Trophoblast cell (in vitro differentiated cells and primary cell): ENCODE measurements at regions not wholly inside any gene's neighbourhood (a gene's known extent, or its start where the extent isn't known, plus 50 kb on each side); places are given as distances from the start of the nearest gene placed in this dataset.

ENCODE experiments used
- DNase-seq, 2 donors: peaks; one replicate each; pipeline ENCODE4 v3.0.0-alpha.2; 2016
- H2AFZ ChIP-seq: 2 replicates; pipeline ENCODE4 v1.6.1; 2013; ENCODE audit warnings: low read length, moderate library complexity, mild to moderate bottlenecking; ENCODE audit not compliant: insufficient read depth, poor library complexity
- H2AK5ac ChIP-seq: 2 replicates; pipeline ENCODE4 v1.6.1; 2013; ENCODE audit warnings: mild to moderate bottlenecking, low read length
- H2BK120ac ChIP-seq: 2 replicates; pipeline ENCODE4 v1.6.1; 2013; ENCODE audit warnings: low read length, mild to moderate bottlenecking, moderate library complexity; ENCODE audit not compliant: insufficient read depth, poor library complexity
- H2BK12ac ChIP-seq: 2 replicates; pipeline ENCODE4 v1.6.1; 2013; ENCODE audit warnings: mild to moderate bottlenecking, low read length, moderate library complexity
- H2BK5ac ChIP-seq: 2 replicates; pipeline ENCODE4 v1.6.1; 2013; ENCODE audit warnings: low read length, low read depth, moderate library complexity, mild to moderate bottlenecking; ENCODE audit not compliant: poor library complexity
- H3K14ac ChIP-seq: 2 replicates; pipeline ENCODE4 v1.6.1; 2013; ENCODE audit warnings: mild to moderate bottlenecking, low read length
- H3K18ac ChIP-seq: 2 replicates; pipeline ENCODE4 v1.6.1; 2013; ENCODE audit warnings: mild to moderate bottlenecking, low read length
- H3K23ac ChIP-seq: 2 replicates; pipeline ENCODE4 v1.6.1; 2013; ENCODE audit warnings: low read length
- H3K27ac ChIP-seq: 2 replicates; pipeline ENCODE4 v1.5.1; 2013; ENCODE audit warnings: low read depth, mild to moderate bottlenecking, inconsistent platforms, low read length, moderate library complexity
- H3K27me3 ChIP-seq: 2 replicates; pipeline ENCODE4 v1.6.1; 2013; ENCODE audit warnings: inconsistent platforms, mild to moderate bottlenecking, low read length, moderate library complexity; ENCODE audit not compliant: insufficient read depth
- H3K36me3 ChIP-seq, 2 experiments: 1 replicate in 1 of 2; 2 replicates in 1 of 2; pipeline ENCODE4 v1.6.1; 2013; ENCODE audit warnings: low read length in 2 of 2, mild to moderate bottlenecking in 2 of 2, moderate library complexity in 1 of 2; ENCODE audit not compliant: insufficient read depth in 2 of 2, control insufficient read depth in 1 of 2
- H3K4ac ChIP-seq: 2 replicates; pipeline ENCODE4 v1.6.1; 2013; ENCODE audit warnings: low read depth, mild to moderate bottlenecking, low read length, moderate library complexity
- H3K4me1 ChIP-seq, 2 experiments: 1 replicate in 1 of 2; 2 replicates in 1 of 2; pipeline ENCODE4 v1.6.1; 2013; ENCODE audit warnings: low read length in 2 of 2, mild to moderate bottlenecking in 2 of 2, moderate library complexity in 1 of 2; ENCODE audit not compliant: insufficient read depth in 2 of 2, control insufficient read depth in 1 of 2
- H3K4me2 ChIP-seq: 2 replicates; pipeline ENCODE4 v1.6.1; 2013; ENCODE audit warnings: inconsistent platforms, mild to moderate bottlenecking, low read length, moderate library complexity
- H3K4me3 ChIP-seq: 2 replicates; pipeline ENCODE4 v1.5.1; 2013; ENCODE audit warnings: mild to moderate bottlenecking, low read depth, low read length, inconsistent platforms
- H3K79me1 ChIP-seq: one replicate; pipeline ENCODE4 v1.6.1; 2013; ENCODE audit warnings: low read length
- H3K79me2 ChIP-seq: 2 replicates; pipeline ENCODE4 v1.6.1; 2013; ENCODE audit warnings: low read length, mild to moderate bottlenecking; ENCODE audit not compliant: control insufficient read depth, insufficient read depth, poor library complexity
- H3K9ac ChIP-seq: 2 replicates; pipeline ENCODE4 v1.6.1; 2013; ENCODE audit warnings: mild to moderate bottlenecking, low read length
- H3K9me3 ChIP-seq: 2 replicates; pipeline ENCODE4 v1.6.1; 2013; ENCODE audit warnings: low read depth, mild to moderate bottlenecking, control low read depth, inconsistent platforms, low read length; ENCODE audit not compliant: insufficient read depth
- H4K12ac ChIP-seq: 2 replicates; pipeline ENCODE4 v1.6.1; 2013; ENCODE audit warnings: low read depth, mild to moderate bottlenecking, low read length, moderate library complexity
- H4K8ac ChIP-seq: 2 replicates; pipeline ENCODE4 v1.6.1; 2013; ENCODE audit warnings: low read depth, mild to moderate bottlenecking, low read length, moderate library complexity
- H4K91ac ChIP-seq: one replicate; pipeline ENCODE4 v1.6.1; 2013; ENCODE audit warnings: low read depth, mild to moderate bottlenecking, low read length, moderate library complexity
- WGBS: extraction: QIAGEN DNeasy Blood & Tissue Kit; methylation state at CpG from one replicate; pipeline ENCODE4 v1.1.7; 2013; ENCODE audit warnings: missing lambda C conversion rate; ENCODE audit not compliant: insufficient read length, insufficient coverage; ENCODE audit errors: extremely low coverage; 5-methylcytosine and 5-hydroxymethylcytosine counted together

GRCh38 chr1:57659804-57660203, 235.9 kb upstream of the DAB1 start:
- Histone ChIP-seq H4K8ac (no peak overlapping the region), H3K4ac (no peak overlapping the region), H4K12ac (no peak overlapping the region), H3K4me3 (no peak overlapping the region), H3K27ac (no peak overlapping the region), H3K79me1 (no peaks in the 10 kb centered on the region), H3K27me3 (no peaks in the 10 kb centered on the region), H2AK5ac (no peak overlapping the region), H3K9ac (no peak overlapping the region), H3K4me1 (no peaks in the 10 kb centered on the region), H3K9me3 (no peaks in the 10 kb centered on the region), H2BK5ac (no peak overlapping the region), H2AFZ (no peak overlapping the region), H2BK120ac (no peak overlapping the region), H3K23ac (no peak overlapping the region), H3K36me3 (no peaks in the 10 kb centered on the region), H2BK12ac (no peak overlapping the region), H3K14ac (no peak overlapping the region), H3K18ac (no peak overlapping the region), H3K4me2 (no peak overlapping the region), H4K91ac (no peak overlapping the region), H3K79me2 (no peaks in the 10 kb centered on the region)
- no peak for DNase-seq
- no CpG with 5 or more reads among the region's 1 CpG for WGBS

DNA sequence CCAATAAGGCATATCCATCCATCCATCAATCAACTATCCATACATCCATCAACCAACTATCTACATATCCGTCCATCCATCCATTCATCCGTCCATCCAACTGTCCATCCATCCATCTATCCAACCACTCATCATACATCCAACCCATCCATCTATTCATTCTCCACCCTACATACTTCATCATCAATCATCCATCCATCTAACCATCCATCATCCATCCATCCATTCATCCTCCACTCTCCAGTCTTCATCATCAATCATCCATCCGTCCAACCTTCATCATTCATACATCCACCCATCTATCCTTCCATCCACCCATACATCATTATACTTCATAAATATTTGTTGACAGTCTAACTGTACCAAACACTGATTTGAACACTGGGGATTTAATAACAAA, 231.3 kb upstream of the DAB1 start:
- no peaks in the 10 kb centered on the region for H3K4me1 ChIP-seq
- no peak overlapping the region for H3K9ac ChIP-seq
- no peak overlapping the region for H3K14ac ChIP-seq
- H3K36me3 ChIP-seq: no peaks in the 10 kb centered on the region
- H2BK12ac ChIP-seq: no peak overlapping the region
- no peak overlapping the region for H3K23ac ChIP-seq
- no peak overlapping the region for H4K8ac ChIP-seq
- no peak for DNase-seq
- H3K27ac ChIP-seq: no peak overlapping the region
- WGBS: 100% methylated on average over 3 of the region's 3 CpGs
- no peaks in the 10 kb centered on the region for H3K79me2 ChIP-seq
- no peak overlapping the region for H2BK120ac ChIP-seq
- H3K4me3 ChIP-seq: no peak overlapping the region
- H3K4me2 ChIP-seq: no peak overlapping the region
- no peak overlapping the region for H4K91ac ChIP-seq
- H4K12ac ChIP-seq: no peak overlapping the region
- H3K4ac ChIP-seq: no peak overlapping the region
- no peak overlapping the region for H2AFZ ChIP-seq
- no peak overlapping the region for H2AK5ac ChIP-seq
- no peaks in the 10 kb centered on the region for H3K27me3 ChIP-seq
- H3K9me3 ChIP-seq: no peaks in the 10 kb centered on the region
- H3K18ac ChIP-seq: no peak overlapping the region
- H2BK5ac ChIP-seq: no peak overlapping the region
- no peaks in the 10 kb centered on the region for H3K79me1 ChIP-seq

DNA sequence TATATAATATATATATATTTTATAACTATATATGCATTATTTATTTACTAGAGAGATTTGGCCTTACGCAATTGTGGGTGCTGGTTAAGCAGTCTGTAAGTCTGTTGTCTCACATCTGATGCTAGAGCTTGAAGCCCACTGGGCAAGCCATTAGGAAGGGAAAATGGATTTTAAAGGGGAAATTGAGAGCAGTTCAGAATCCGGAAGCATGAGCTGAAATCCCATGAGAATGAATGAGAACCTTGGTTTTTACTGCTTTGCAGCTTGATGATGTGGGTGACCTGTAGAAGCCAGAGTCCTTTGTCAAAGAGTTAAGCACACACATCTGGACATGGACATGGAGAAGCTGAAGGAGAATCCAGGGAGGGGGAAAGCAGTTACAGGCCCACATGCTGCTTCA, 220.8 kb upstream of the DAB1 start:
- Histone ChIP-seq H2AFZ (no peak overlapping the region), H3K36me3 (no peaks in the 10 kb centered on the region), H4K12ac (no peak overlapping the region), H3K14ac (no peak overlapping the region), H3K27ac (no peak overlapping the region), H3K18ac (no peak overlapping the region), H3K9me3 (no peaks in the 10 kb centered on the region), H3K4ac (no peak overlapping the region), H3K23ac (no peak overlapping the region), H2BK120ac (no peak overlapping the region), H3K79me2 (no peaks in the 10 kb centered on the region), H2BK5ac (no peak overlapping the region), H3K4me1 (no peaks in the 10 kb centered on the region), H3K4me3 (no peak overlapping the region), H4K8ac (no peak overlapping the region), H4K91ac (no peak overlapping the region), H3K27me3 (no peaks in the 10 kb centered on the region), H2AK5ac (no peak overlapping the region), H3K9ac (no peak overlapping the region), H3K79me1 (no peaks in the 10 kb centered on the region), H3K4me2 (no peak overlapping the region), H2BK12ac (no peak overlapping the region)
- WGBS: no CpG with 5 or more reads among the region's 2 CpGs
- no peak for DNase-seq

GRCh38 chr1:57638239-57638638, 214.4 kb upstream of the DAB1 start:
- Histone ChIP-seq H3K23ac (no peak overlapping the region), H3K27ac (no peak overlapping the region)

More at GRCh38 chr1:57638239-57638638, 214.4 kb upstream of the DAB1 start:
- Histone ChIP-seq H4K91ac (no peak overlapping the region), H3K79me2 (no peaks in the 10 kb centered on the region), H3K9me3 (no peaks in the 10 kb centered on the region), H2AFZ (no peak overlapping the region), H2AK5ac (no peak overlapping the region), H3K79me1 (no peaks in the 10 kb centered on the region), H3K36me3 (no peaks in the 10 kb centered on the region), H3K18ac (no peak overlapping the region), H4K8ac (no peak overlapping the region), H3K4me1 (no peaks in the 10 kb centered on the region), H3K27me3 (no peaks in the 10 kb centered on the region), H3K14ac (no peak overlapping the region), H3K4me2 (no peak overlapping the region), H3K4ac (no peak overlapping the region), H2BK5ac (no peak overlapping the region), H2BK120ac (no peak overlapping the region), H3K9ac (no peak overlapping the region), H3K4me3 (no peak overlapping the region), H2BK12ac (no peak overlapping the region), H4K12ac (no peak overlapping the region)
- no peak for DNase-seq
- WGBS: no CpG with 5 or more reads among the region's 1 CpG
